H1 (cell line): ENCODE measurements at regions not wholly inside any gene's neighbourhood (a gene's known extent, or its start where the extent isn't known, plus 50 kb on each side); places are given as distances from the start of the nearest gene placed in this dataset.
A peak's percentile ranks its signal among the peaks of the same experiment; 100 is the strongest.

Experiments used
- CTCF ChIA-PET: fragments of 300-600 bp; sonication (Branson Sonifier 250); formaldehyde crosslinking; loops from one replicate; lab custom pipeline; 2021; ENCODE audit not compliant: partially characterized antibody; lab: Charles Lee
- POLR2A ChIA-PET: fragments of 300-600 bp; sonication (Branson Sonifier 250); formaldehyde crosslinking; loops from one replicate; lab custom pipeline; 2021; ENCODE audit warnings: inconsistent platforms; ENCODE audit not compliant: partially characterized antibody; lab: Charles Lee
- DNase-seq, 2 experiments: peaks; one replicate each; pipeline versions ENCODE4 v3.0.0 to v3.0.0-alpha.2; 2010 to 2022; ENCODE audit warnings: low spot score in 2 of 2, low read depth in 1 of 2, mixed read lengths in 1 of 2
- FAIRE-seq: peaks from 2 replicates; lab custom pipeline; 2011; peaks lifted over from hg19 to GRCh38; lab: Jason Lieb, UNC
- H2AFZ ChIP-seq: 2 replicates; pipeline ENCODE4 v1.8.1; 2012; ENCODE audit warnings: low read length, inconsistent platforms
- H2AK5ac ChIP-seq: 2 replicates; pipeline ENCODE4 v1.6.1; 2013; ENCODE audit warnings: low read depth, low read length
- H2BK120ac ChIP-seq: replicated peaks from 2 replicates; pipeline ENCODE3; 2013; ENCODE audit warnings: low read depth, low read length, inconsistent platforms
- H2BK12ac ChIP-seq: 2 replicates; pipeline ENCODE4 v1.6.1; 2013; ENCODE audit warnings: low read depth, low read length
- H2BK15ac ChIP-seq: 2 replicates; pipeline ENCODE4 v1.6.1; 2013; ENCODE audit warnings: low read length
- H2BK20ac ChIP-seq: 2 replicates; pipeline ENCODE4 v1.6.1; 2013; ENCODE audit warnings: low read length
- H2BK5ac ChIP-seq: 2 replicates; pipeline ENCODE4 v1.6.1; 2013; ENCODE audit warnings: low read depth, low read length
- H3K14ac ChIP-seq: 2 replicates; pipeline ENCODE4 v1.6.1; 2013; ENCODE audit warnings: inconsistent platforms; ENCODE audit not compliant: insufficient read length
- H3K18ac ChIP-seq: 2 replicates; pipeline ENCODE4 v1.6.1; 2013; ENCODE audit warnings: low read length; ENCODE audit errors: extremely low read depth
- H3K23ac ChIP-seq: 2 replicates; pipeline ENCODE4 v1.6.1; 2013; ENCODE audit warnings: inconsistent platforms; ENCODE audit not compliant: insufficient read length
- H3K23me2 ChIP-seq: 2 replicates; pipeline ENCODE4 v1.6.1; 2013; ENCODE audit warnings: low read depth, low read length
- H3K27ac ChIP-seq: 2 replicates; pipeline ENCODE4 v1.6.1; 2011; ENCODE audit warnings: low read depth, low read length, inconsistent platforms
- H3K27me3 ChIP-seq, 4 experiments: replicated peaks in 1 of 4; 1 replicate in 1 of 4; 2 replicates in 3 of 4; pipeline versions ENCODE4 v1.6.1 to v1.8.1; 2011 to 2013; ENCODE audit warnings: low read length in 3 of 4, mild to moderate bottlenecking in 3 of 4, inconsistent platforms in 2 of 4, mixed read lengths in 2 of 4, moderate library complexity in 1 of 4; ENCODE audit not compliant: control insufficient read depth in 3 of 4, insufficient read depth in 3 of 4; ENCODE audit errors: extremely low read depth in 1 of 4
- H3K36me3 ChIP-seq, 4 experiments: 2 replicates each; pipeline versions ENCODE4 v1.6.1 to v1.8.1; 2011 to 2013; ENCODE audit warnings: mild to moderate bottlenecking in 4 of 4, low read length in 3 of 4, moderate library complexity in 2 of 4, control low read depth in 1 of 4, inconsistent platforms in 1 of 4; ENCODE audit not compliant: insufficient read depth in 4 of 4, control insufficient read depth in 2 of 4
- H3K4ac ChIP-seq: replicated peaks from 2 replicates; pipeline ENCODE3; 2013; ENCODE audit warnings: low read length, low read depth, mixed read lengths, inconsistent platforms; ENCODE audit not compliant: insufficient read length
- H3K4me1 ChIP-seq, 4 experiments: replicated peaks in 1 of 4; 1 replicate in 1 of 4; 2 replicates in 3 of 4; pipeline versions ENCODE4 v1.6.1 to v1.8.1; 2011 to 2013; ENCODE audit warnings: low read length in 3 of 4, inconsistent platforms in 2 of 4, mixed read lengths in 1 of 4; ENCODE audit not compliant: insufficient read depth in 4 of 4, control insufficient read depth in 3 of 4
- H3K4me2 ChIP-seq, 2 experiments: 2 replicates each; pipeline versions ENCODE4 v1.6.1 to v1.8.1; 2011 to 2013; ENCODE audit warnings: low read depth in 2 of 2, low read length in 2 of 2, control low read depth in 1 of 2, inconsistent platforms in 1 of 2, mild to moderate bottlenecking in 1 of 2; ENCODE audit not compliant: insufficient read depth in 1 of 2
- H3K4me3 ChIP-seq, 4 experiments: fragments of 200-600, 300-600 bp in 1 of 4; sonication (generic), shearing (Covaris generic), sonication (Bioruptor Twin) in 1 of 4; 2 replicates each; pipeline versions ENCODE4 v1.5.1 to v1.8.1; 2011 to 2016; ENCODE audit warnings: low read length in 4 of 4, low read depth in 3 of 4, control low read depth in 2 of 4, inconsistent platforms in 2 of 4, mild to moderate bottlenecking in 2 of 4, mixed read lengths in 1 of 4, moderate library complexity in 1 of 4; ENCODE audit not compliant: insufficient read depth in 2 of 4; ENCODE audit errors: extremely low read depth in 1 of 4
- H3K56ac ChIP-seq: replicated peaks from 2 replicates; pipeline ENCODE3; 2013; ENCODE audit warnings: low read depth, mild to moderate bottlenecking, mixed read lengths, low read length, inconsistent platforms; ENCODE audit not compliant: insufficient read length
- H3K79me1 ChIP-seq: 2 replicates; pipeline ENCODE4 v1.6.1; 2013; ENCODE audit warnings: low read depth, low read length, control low read depth
- H3K79me2 ChIP-seq, 2 experiments: 2 replicates each; pipeline versions ENCODE4 v1.6.1 to v1.8.1; 2012 to 2013; ENCODE audit warnings: low read length in 2 of 2, mild to moderate bottlenecking in 2 of 2, inconsistent platforms in 1 of 2; ENCODE audit not compliant: insufficient read depth in 2 of 2, control insufficient read depth in 1 of 2
- H3K9ac ChIP-seq, 4 experiments: replicated peaks in 1 of 4; 1 replicate in 1 of 4; 2 replicates in 3 of 4; pipeline versions ENCODE4 v1.6.1 to v1.8.1; 2011 to 2013; ENCODE audit warnings: low read depth in 3 of 4, low read length in 3 of 4, control low read depth in 2 of 4, mild to moderate bottlenecking in 2 of 4, moderate library complexity in 2 of 4, inconsistent platforms in 1 of 4; ENCODE audit errors: extremely low read depth in 1 of 4
- H3K9me3 ChIP-seq, 2 experiments: 2 replicates each; pipeline versions ENCODE4 v1.6.1 to v1.8.1; 2012 to 2013; ENCODE audit warnings: mild to moderate bottlenecking in 2 of 2, moderate library complexity in 2 of 2, control low read depth in 1 of 2, inconsistent platforms in 1 of 2, low read depth in 1 of 2, low read length in 1 of 2, mixed read lengths in 1 of 2; ENCODE audit not compliant: insufficient read depth in 2 of 2
- H4K20me1 ChIP-seq, 2 experiments: replicated peaks in 1 of 2; 2 replicates each; pipeline versions ENCODE3 to v1.8.1; 2011 to 2013; ENCODE audit warnings: inconsistent platforms in 2 of 2, low read length in 2 of 2, mild to moderate bottlenecking in 1 of 2; ENCODE audit not compliant: insufficient read depth in 2 of 2, control insufficient read depth in 1 of 2
- H4K5ac ChIP-seq: 2 replicates; pipeline ENCODE4 v1.6.1; 2013; ENCODE audit warnings: low read length, low read depth, mixed read lengths, inconsistent platforms; ENCODE audit not compliant: insufficient read length
- H4K8ac ChIP-seq: 2 replicates; pipeline ENCODE4 v1.8.0; 2013; ENCODE audit warnings: mild to moderate bottlenecking, moderate library complexity, low read length, inconsistent platforms; ENCODE audit not compliant: insufficient read depth; ENCODE audit errors: extremely low read depth
- H4K91ac ChIP-seq: replicated peaks from 2 replicates; pipeline ENCODE3; 2013; ENCODE audit warnings: low read length, mixed read lengths, inconsistent platforms; ENCODE audit not compliant: insufficient read length
- ATF2 ChIP-seq: IDR thresholded peaks from 2 replicates; pipeline ENCODE4 v1.6.1; 2012; ENCODE audit warnings: low read length, inconsistent platforms
- CHD2 ChIP-seq: IDR thresholded peaks from 2 replicates; pipeline ENCODE4 v1.6.1; 2012; ENCODE audit warnings: low read length, improper control_type of control experiment
- MAFK ChIP-seq: IDR thresholded peaks from 2 replicates; pipeline ENCODE4 v1.6.1; 2012; ENCODE audit warnings: low read depth, mild to moderate bottlenecking, improper control_type of control experiment, low read length
- TAF1 ChIP-seq: IDR thresholded peaks from 2 replicates; pipeline ENCODE4 v1.6.1; 2011; ENCODE audit warnings: mild to moderate bottlenecking, low read depth, low read length
- TAF7 ChIP-seq: optimal IDR thresholded peaks from 2 replicates; pipeline ENCODE3; 2011; ENCODE audit warnings: low read depth, mild to moderate bottlenecking, inconsistent platforms, low read length, moderate library complexity, borderline replicate concordance
- WGBS, 2 experiments: shearing (Covaris generic) in 1 of 2; methylation state at CpG; one replicate each; pipeline versions ENCODE4 v1.1.6 to v1.1.7; 2013 to 2015; ENCODE audit warnings: low lambda C conversion rate in 2 of 2, mixed read lengths in 2 of 2, inconsistent platforms in 1 of 2, low coverage in 1 of 2, missing lambda C conversion rate in 1 of 2; ENCODE audit not compliant: insufficient replicate concordance in 2 of 2, insufficient coverage in 1 of 2, insufficient read length in 1 of 2; ENCODE audit errors: extremely low coverage in 1 of 2, missing lambda C conversion rate in 1 of 2; 5-methylcytosine and 5-hydroxymethylcytosine counted together

DNA sequence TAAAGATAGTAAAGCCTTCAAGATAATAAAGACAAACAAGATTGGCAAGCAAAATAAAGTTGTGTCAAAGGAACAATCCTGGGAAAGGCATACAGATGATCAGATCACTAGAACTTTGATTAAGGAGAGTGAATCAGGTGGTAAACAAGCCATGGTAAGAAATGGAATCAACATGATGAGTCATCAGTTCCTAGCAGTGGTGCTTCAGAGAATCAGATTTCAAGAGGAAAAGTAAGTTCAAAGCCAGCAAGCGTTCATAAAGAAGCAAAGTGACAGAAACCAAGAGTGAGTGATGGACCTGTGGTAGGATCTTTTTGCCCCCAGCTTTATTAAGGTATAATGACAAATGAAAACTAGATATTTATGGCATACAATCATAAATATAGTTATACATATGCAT, 340.4 kb downstream of the TPBG start:
- Histone ChIP-seq H3K9me3 (peaks cover 4% of the 10 kb centered on the region in 2 experiments; a peak in 3 of 4 replicates), H3K27ac (no peak overlapping the region), H3K23ac (no peak overlapping the region), H3K4me3 (no peak overlapping the region), H3K9ac (no peak overlapping the region), H3K56ac (no peak overlapping the region), H2AK5ac (no peak overlapping the region), H2BK15ac (no peak overlapping the region), H2BK12ac (no peak overlapping the region), H3K18ac (no peak overlapping the region), H2BK5ac (no peak overlapping the region), H3K79me2 (no peaks in the 10 kb centered on the region), H3K27me3 (no peaks in the 10 kb centered on the region), H4K5ac (no peak overlapping the region), H3K36me3 (no peaks in the 10 kb centered on the region), H3K4ac (no peak overlapping the region), H3K23me2 (peaks cover 2% of the 10 kb centered on the region; the same call in 1 of the 2 replicates), H3K4me1 (no peaks in the 10 kb centered on the region), H4K91ac (no peak overlapping the region)
- ChIA-PET POLR2A (no interaction called here), CTCF (interaction anchor here (1.7 to 3.3 kb wide), 3 partner anchors 9 to 13 kb away, joined by 4 to 14 read pairs (median 6); no protein-coding TSS in a partner anchor)
- FAIRE-seq: no peak
- WGBS, 2 experiments: 91% methylated on average over 1 of the region's 1 CpG; no CpG with 5 or more reads in 1 of the 2 experiments
- TF ChIP-seq TAF7: no peak
- no peak for TF ChIP-seq TAF1
- TF ChIP-seq CHD2: no peak
- peak; percentile 47; the same call in 1 of the 2 replicates for TF ChIP-seq MAFK
- no peak for TF ChIP-seq ATF2
- TF ChIP-seq, all 59 proteins: peak for 1
- Histone ChIP-seq H4K20me1 (no peaks in the 10 kb centered on the region), H2BK120ac (no peak overlapping the region), H3K4me2 (no peak overlapping the region), H3K79me1 (no peaks in the 10 kb centered on the region), H2AFZ (no peak overlapping the region), H2BK20ac (no peak overlapping the region), H3K14ac (no peak overlapping the region), H4K8ac (no peak overlapping the region)
- no peak for DNase-seq
